ENCODE measurements at regions not wholly inside any gene's neighbourhood (a gene's known extent, or its start where the extent isn't known, plus 50 kb on each side); places are given as distances from the start of the nearest gene placed in this dataset.
A peak's percentile ranks its signal among the peaks of the same experiment; 100 is the strongest.

DNA sequence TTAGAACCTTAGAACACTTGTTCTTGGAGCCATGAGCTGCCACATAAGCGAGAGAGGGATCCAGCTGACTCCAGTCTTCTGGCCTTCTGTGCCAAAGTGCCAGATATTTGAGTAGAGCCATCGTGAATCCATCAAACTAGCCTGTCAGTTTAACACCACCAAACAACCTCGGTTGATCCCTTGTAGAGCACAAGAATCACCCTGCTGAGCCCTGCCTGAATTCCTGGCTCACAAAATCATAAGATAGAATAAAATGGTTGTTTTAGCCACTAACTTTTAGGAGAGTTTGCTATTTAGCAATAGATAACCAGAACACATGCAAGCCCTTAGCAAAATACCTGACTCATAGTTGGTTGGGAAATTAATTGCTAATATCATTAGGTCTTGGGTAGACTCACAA is 407.6 kb upstream of the PROK2 start:
- no peak for DNase-seq

DNA sequence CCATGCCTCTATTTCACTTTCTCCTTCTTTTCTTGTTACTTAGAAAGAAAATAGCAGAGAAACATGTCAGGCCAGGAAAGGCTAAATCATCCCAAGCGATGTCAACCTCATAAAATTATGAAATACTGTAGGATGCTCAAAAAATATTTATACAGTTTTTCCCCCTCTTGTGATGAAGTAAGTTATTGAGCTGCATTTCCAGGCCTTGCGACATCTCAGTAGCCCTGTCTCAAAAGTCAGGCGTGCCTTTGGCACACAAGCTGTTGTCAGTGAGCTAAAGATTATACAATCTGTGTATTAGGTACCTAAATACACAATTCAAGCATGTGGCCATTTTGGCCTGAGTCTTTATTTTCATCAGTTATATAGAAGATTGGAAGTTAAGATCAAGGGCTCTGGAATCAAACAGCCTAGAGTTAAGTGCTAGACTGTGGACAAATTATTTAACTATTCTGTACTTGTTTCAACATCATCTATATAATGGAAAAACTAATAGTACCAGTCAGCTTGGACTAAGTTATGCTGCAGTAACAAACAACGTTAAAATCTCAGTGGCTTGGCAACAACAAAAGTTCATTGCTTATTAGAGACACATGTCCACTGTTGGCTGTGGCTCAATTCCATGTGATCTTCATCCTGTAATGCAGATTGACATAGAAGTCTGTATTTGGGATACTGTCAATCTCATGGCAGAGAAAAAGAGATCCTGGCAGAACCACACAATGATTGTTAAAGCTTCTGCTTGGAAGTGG is 406.4 kb upstream of the PROK2 start:
- DNase-seq, result no peak

DNA sequence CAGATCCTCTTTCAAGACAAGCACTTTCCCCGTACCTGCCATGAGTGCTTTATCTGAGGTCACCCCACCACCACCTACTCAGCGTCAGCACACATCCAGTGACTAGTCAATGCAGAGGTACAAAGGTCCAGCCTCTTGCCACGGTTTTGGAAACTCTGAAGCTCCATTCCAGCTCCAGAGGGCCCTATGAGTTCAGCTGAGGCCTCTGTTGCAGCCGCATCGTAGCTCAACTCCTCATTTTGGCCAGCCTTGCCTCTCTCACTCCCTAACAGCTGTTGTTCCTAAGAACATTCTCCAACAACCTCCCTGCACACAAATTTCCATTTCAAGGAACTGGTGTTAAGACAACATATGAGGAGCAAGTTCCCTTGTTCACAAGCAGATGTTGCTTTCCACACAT is 405.1 kb upstream of the PROK2 start:
- no peak for DNase-seq

DNA sequence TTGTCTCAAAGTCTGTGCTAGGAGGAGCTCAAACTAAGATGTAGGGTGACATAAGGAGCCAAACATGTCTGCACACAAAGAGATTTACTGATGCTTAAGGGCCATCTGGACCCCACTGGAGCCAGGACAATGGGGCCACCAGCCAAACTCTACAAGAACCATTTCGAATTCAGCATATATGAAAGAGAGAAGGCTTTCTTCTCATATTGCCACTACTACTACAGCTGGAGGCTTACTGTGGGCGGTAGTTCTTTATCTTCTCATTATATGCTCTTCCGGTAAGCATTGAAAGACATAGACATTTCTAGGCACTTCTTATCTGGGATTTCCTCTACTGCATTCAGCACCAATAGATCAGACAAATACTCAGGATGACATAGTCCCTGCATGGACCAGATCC is 404.4 kb upstream of the PROK2 start:
- no peak for DNase-seq

DNA sequence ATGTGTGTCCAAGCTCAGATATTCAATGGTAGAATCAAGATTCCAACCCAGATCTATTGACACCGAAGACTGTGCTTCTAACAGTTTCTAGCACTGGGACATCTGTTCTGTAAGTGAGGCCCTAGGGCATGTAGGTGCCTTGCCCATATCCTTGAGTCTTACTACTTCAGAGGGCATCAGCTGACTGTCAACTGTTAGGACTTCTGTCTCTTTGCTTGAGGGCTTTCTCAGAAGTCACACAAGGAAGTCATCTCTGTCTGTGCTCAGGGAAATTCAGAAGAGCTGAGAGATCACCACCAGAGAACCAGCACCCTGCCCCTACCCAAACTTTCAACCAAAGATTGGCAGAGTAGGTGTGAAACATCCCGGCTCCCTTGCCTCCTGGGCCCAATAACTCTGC is 403.6 kb upstream of the PROK2 start:
- DNase-seq, result no peak

DNA sequence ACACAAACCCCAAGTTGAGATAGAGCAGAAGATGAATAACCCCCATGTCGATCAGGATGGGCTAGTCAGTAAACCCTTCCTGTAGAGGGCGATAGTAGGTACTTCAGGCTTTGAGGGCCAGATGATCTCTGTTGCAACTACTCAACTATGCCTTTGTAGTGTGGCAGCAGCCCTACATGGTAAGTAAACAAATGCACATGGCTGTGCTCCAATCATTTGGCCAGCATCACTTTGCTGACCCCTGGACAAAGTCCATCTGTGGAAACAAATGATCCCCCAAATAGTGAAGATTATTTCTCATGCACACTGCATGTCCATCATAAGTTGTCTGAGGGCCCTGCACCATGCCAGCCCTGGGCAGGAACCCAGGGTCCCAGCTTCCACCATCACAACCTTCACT is 402.2 kb upstream of the PROK2 start:
- peak in 3 of 4 experiments; percentile 34 to 44 (median 41) for DNase-seq

DNA sequence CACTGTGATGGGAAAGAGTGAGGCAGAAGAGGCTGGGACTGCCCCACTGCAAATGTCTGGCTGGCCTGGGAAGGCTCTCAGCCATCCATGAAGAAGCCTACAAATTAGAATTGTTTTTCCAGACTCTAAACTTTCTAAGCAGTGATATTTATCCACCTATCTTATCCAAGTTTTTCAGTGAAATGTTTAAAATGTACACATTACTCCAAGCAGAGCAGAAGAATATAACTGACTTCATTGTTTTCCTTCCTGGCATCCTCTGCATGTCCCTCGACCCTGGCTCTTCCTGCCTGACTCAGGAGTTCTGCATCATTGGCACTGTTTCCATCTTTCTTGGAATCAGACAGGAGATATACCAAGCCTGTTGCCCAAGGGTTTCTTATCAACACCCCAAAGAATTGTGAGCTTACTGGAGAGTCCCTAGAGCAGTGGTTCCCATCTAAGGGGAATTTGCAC is 401.5 kb upstream of the PROK2 start:
- DNase-seq, result no peak

DNA sequence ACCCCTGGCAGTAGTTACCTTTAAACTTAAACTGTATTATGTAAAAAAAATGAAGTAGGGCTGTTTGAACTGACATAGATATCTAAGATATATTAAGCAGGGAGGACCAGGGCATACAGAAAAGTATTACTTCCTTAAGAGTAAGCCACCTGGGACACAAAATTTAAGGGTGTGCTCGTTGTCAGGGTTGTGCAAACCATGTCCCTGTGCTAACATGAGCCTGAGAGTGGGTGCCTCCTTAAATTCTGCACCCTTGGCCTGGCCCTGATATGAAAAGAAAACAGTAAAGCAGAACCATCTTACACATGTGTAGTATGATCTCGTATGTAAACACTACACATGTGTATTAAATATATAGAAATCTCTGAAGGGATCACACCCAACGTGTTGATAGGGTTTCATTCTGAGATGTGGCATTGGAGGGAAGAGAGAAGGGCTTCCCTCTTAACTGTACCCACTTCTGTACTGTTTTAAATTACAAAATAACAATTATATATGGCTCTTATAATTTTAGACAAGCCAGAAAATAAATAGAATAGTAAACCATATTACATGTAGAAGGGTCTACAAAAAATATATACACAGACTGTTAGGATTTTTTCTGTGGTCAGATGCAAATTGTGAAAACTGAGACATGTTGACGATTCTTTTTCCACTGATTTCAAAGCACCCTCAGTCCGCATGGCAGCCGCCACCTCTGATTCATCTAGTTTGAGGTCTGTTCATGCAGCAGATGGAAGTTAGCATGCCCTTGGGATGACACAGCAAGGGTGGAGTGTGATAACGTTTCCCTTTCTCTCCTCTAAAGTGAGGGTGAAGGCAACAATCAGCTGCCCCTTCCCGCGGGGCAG is 400.8 kb upstream of the PROK2 start:
- peak in 3 of 4 experiments; percentile 8 to 43 (median 43) for DNase-seq

DNA sequence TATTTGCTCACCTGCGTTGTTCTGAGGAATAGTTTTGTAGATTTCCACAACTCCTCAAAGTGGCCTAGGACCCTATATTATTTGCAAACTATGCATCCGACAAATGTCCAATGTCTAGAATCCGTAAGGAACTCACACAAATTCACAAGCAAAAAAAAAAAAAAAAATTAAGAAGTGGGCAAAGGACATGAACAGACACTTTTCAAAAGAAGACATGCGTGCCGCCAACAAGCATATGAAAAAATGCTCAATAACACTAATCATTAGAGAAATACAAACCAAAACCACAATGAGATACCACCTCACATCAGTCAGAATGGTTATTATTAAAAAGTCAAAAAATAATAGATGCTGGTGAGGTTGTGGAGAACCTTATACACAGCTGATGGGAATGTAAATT is 398.5 kb upstream of the PROK2 start:
- DNase-seq, result no peak

DNA sequence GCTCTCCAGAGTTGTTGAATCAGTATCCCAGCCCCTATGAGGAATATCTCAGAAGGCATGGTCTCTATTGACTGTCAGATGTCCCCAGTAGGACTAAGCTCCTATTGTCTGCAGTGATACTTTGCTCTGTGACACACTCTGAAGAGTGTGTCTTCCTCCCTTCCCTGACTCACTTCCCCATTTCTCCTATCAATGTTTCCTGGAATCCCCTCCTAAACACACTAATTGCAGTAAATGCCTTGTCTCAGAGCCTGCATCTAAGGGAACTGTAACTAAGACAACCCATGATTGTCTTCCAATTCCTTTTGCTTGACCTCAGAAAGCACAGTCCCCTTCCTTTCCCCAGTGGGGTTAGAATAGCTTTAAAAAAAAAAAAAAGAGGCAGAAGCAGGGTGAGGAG is 397.3 kb upstream of the PROK2 start:
- DNase-seq, result peak in 3 of 4 experiments; percentile 13 to 56 (median 44)

DNA sequence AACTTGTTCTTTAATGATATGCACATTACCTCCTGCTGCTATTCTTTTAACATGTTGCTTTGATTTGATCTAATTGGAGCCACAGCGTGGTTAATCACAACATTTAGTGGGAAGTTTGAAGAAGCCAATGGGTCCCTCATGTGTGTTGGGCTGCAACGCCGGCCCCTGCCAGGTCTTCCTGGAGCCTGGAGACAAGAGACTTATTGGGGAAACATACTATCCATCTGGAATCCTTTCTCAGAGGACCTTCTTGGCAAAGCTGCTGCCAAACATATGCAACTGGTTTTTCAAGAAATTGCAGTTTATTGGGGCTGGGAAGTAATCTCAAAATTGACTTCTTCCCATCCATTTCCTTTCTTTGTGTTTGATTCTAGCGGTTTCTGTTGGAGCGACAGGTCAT is 396.3 kb upstream of the PROK2 start:
- DNase-seq, result no peak

DNA sequence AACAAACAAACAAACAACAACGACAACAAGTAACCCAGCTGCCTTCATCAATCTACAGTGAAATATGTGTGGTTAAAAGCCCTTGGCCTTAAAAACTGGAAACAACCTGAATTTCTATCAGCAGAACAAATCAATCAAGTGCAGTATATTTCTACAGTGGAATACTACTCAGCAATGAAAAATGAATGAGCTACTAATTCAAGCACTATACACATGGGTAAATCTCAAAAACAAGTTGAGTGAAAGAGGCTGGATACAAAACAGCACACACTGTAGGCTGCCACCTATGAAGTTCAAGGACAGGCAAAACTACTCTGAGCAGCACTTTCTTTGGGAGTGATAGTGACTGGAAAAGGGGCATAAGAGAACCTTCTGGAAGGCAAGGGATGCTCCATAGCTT is 395.5 kb upstream of the PROK2 start:
- no peak for DNase-seq

DNA sequence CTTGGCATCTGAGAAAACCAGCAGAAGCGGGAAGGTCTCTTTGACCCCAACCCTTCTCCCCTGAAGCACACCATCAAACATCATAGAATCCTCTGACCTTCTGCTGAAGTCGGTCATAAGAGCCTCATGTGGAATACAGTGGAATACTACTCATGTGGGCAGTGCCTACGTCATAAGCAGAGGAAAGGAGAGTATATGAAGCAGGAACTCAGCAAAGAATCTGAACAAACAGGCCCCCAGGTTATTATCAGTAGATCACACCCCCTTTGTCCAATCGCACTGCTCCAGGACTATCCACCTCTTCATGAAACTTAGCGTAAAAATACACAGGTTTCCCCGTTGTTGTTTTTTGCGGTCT is 394.1 kb upstream of the PROK2 start:
- no peak for DNase-seq

DNA sequence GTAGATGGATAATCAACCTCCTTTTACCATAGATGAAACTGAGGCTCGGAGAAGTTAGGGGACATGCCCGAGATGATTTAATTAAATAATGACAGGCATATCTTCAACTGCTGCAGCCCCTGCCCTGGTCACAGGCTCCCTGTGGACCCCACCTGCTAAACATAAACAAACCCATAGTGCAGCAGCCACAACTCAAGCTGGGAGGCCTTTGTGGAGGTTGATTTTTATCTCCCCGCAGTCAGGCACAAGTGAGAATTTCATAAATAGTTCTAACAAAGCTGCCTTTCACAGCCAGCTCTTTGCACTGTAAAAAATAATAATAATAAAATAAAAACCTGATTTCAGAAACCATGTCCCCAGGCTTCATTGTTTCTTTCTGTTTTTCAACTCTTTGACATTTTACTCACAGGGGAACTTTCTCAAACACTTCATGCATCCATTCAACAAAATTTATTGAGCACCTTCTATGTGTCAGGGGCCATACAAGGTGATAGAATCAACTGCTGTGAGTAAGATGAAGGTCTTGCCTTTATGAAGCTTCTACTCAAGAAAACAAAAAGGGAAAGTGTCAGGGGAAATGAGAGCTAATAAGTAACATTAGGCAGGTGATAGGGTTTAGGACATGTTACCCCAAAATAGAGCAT is 393.6 kb upstream of the PROK2 start:
- no peak for DNase-seq

DNA sequence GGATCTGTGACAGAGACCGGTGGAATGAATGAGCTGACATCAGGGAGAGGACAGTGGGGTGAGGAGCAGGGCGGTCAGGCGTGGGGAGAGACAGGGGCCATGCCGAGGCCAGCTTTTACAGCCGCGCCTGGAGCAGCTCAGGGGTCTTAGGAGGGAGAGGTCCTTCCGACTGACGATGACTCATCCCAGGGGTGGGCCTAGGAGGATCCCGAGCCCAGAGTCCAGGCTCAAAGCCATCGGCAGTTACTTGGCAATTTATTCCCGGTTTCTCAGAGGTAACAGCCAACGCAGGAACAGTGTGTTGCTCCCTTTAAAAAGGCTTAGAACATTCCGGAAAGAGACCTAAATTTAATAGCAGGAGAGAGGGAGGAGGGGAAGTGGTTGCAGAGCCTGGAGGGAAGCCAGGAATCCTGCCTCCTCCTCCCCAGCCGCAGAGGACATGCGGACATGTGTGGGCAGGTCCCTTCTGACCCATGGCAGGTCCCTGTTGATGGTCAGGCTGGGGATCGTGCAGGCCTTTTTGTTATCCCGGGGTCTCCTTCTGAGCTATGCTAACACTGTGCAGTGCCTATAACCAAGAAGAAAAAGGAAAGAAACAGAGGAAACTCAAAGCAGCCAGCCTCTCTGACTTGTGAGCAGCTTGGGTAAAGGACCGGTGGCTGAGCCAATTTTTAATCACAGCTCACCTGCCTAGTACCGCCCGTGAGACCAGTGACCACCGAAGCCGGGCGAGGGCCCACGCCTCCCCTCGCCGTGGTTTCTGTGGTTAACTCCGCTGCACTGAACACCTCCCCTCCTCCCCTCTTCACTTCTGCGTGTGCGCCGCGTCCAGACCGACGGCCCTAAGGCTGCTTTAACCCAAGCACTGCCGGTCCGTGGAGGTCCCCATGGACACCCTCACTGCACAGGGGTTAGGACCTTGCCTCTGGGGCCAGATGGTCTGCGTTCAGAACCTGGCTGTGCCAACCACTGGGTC is 392.4 kb upstream of the PROK2 start:
- peak; percentile 55 to 81 (median 72) for DNase-seq

DNA sequence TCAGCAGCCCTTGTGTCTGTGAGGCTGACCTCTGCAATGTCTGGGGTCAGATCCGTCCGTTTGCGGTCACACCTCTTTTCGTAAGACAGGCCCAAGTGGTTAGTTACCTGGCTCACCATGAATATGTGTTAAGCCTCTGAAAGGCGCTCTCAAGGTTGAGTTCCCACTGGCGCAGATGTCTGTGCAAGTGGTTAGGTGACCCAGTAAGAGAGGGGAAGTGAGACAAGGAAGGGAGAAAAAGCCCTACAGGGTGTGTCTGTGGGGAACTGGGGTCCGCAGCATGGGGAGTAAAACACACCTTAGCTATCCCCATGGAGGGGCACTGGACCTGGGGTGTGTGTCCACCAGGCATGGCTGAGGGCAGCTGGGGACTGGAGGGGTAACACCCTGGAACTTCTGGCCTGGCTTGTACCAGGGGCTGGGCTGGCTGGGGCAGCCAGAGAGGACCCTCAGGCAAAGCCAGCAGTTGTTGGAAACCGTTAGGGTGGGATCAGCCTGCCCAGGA is 391.6 kb upstream of the PROK2 start:
- DNase-seq, result peak in 3 of 4 experiments; percentile 28 to 52 (median 32)

DNA sequence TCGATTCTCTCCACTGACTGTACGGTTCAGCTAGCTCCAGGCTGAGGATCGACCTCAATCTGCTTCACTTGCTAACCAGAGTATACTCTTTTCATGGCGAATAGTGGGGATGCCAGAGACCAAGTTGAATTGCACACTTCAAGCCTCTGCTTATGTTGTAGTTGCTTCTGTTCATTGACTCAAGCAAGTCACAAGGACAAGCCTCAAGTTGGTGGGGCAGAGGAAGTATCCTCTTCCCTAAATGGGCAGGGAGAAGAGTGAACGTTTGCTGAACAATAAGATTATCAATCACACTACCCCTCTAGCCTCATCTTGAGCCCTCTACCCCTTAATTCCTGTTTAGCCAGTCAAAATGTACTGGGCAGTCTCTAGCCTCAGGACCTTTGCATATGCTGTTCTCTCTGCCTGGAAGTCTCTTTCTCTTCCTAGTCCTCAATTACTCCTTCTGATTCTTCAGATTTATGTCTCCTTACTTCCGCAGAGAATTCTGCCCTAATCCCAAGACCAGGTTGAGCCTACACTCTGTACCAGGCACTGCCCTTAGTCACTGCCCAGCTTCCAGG is 390.4 kb upstream of the PROK2 start:
- peak; percentile 51 to 79 (median 73) for DNase-seq

DNA sequence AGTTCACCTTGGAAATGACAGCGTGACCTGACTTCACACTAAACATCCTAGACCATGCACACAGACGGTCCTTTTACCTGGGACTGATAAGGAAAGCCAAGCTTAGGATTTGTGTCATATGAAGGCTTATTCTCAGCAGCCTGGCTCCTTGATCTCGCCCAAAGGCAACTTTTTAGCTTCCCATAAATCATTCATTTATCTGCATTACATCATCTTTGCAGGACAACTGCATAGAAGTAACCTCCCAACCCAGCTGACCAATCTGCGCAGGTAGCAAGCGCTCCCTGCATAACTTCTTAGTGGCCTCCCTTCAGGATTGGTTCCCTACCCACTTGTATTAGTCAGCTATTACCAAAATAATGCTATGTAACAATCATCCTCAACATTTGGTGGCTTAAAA is 389.9 kb upstream of the PROK2 start:
- no peak for DNase-seq

DNA sequence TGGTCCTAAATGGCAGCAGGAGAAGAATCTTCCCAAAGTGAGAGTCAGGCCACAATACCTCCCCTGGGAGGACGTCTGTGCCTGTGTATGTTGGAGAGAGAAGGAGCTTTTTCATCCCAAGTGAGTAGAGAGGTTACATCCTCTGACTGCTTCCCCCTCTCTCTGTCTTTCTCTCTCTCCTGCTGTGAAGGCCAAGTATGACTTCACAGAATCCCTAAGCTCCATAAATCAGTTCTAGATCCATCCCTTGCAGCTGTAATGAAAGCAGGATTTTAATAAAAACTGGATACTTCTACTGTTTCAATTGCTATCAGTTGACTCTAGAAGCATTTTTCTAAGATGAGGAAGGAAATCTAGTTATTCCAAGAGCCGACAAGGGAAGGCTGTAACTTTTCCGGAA is 389.1 kb upstream of the PROK2 start:
- DNase-seq, result no peak

DNA sequence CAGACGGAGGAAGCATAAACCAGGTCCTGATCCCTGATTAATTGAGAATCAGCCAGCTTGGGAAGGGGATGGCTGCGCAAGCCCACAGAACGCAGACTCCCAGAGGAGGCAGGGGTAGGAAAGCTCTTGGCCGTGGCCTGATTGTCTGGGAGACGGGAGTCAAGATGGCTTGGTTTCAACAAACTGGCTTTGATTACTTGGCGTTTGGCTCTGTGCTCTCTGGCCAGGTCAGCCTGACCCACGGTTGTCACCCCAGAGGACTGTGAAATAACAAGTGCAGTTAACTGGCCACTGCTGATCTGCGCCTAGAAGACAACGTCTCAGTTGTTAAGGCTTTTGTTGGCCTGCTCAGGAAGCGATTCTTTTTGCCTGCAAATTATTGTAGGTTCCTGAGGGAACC is 387.0 kb upstream of the PROK2 start:
- DNase-seq, result no peak

DNA sequence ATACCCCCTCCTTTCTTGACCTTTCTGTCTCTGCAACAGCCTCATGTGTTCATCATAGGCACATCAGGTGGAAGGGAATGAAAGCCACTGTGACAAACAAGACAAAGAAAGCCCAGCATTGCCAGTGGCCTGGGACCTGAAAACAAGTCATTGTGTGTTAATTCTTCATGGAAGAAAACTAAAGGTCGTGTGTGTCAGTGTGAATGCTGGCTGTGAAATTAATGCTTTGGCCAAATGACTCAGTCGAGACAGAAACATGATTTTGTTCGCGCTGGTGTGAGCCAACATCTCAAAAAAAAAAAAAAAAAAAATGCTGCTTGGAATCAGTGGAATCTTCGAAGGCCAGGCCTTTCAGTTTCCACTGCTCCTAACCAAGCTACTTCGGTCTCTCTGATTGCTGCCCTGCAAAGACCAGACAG is 386.5 kb upstream of the PROK2 start:
- DNase-seq, result no peak
